ENCODE measurements at regions not wholly inside any gene's neighbourhood (a gene's known extent, or its start where the extent isn't known, plus 50 kb on each side); places are given as distances from the start of the nearest gene placed in this dataset.

DNA sequence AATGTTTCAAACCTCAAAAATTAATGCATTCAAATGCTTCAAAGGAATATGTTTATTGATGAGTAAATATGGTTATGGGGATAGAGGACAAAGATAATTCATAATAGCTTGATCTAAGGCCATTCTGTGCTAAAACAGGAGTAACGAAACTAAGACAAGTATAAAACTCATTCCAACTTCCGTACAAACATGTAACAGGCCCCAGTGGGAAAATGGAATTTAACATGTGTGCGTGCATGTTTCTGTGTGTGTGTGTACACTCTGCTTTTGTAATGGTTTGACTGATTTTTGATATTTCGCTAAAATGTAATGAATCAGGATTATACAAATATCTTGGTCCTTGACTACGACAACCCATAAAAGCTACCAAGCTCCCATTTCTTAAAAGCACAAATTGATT is 91.0 kb downstream of the KLF12 start:
- DNase-seq (ENCODE audit: low read depth), result no peak

- DNase-seq (ENCODE audit: low read depth), result peak; percentile 33
Measured at GRCh38 chr13:74040200-74040599, 94.0 kb downstream of the KLF12 start.

- DNase-seq (ENCODE audit: low read depth), result no peak
Measured at GRCh38 chr13:74039667-74040066, 94.5 kb downstream of the KLF12 start.

- DNase-seq (ENCODE audit: low read depth), result no peak
Measured at GRCh38 chr13:74039154-74039553, 95.0 kb downstream of the KLF12 start.

GRCh38 chr13:74037762-74038161 is 96.4 kb downstream of the KLF12 start:
- DNase-seq (ENCODE audit: low read depth), result no peak

GRCh38 chr13:74036373-74036772 is 97.8 kb downstream of the KLF12 start:
- no peak for DNase-seq (ENCODE audit: low read depth)

DNA sequence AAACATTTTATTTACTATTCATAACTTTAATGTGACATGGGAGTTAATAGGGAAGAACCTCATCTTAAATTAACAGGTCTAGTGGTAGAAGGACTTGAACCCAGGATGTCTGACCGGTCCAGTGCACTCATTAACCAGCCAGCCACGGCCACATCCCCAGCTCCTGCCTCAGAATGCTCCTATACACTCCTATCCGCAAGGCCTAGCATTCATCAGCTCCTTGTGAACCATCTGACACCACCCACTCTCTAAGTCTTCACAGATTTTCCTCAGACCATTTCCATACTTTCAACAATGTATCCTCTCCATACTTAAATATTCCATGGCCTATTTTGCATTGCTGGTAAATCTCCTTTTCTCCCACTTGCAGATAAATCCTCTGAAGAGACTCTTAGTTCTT is 98.3 kb downstream of the KLF12 start:
- no peak for DNase-seq (ENCODE audit: low read depth)

GRCh38 chr13:74032325-74032724 is 101.9 kb downstream of the KLF12 start:
- no peak for DNase-seq (ENCODE audit: low read depth)

- DNase-seq (ENCODE audit: low read depth), result no peak
Measured at GRCh38 chr13:74027161-74027779, 106.9 kb downstream of the KLF12 start.

DNA sequence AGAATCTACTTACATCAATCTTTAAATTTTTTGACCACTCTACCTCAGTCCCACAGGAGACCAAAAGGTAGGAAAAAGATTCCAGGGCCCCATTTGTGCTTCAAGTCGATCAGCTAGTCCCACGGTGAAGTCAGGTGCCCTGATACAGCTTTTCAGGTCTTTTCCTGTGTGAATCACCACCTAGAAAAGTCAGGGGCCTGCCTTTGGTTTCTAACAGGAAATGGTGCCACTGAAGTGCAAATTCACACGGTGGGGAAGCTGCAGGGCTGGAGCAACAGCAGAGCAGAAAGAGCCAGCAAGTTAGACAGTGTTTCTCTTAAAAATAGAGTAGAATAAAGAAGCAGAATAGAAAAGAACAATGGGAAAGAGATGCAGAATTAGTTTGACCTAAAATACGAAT is 107.5 kb downstream of the KLF12 start:
- no peak for DNase-seq (ENCODE audit: low read depth)

DNA sequence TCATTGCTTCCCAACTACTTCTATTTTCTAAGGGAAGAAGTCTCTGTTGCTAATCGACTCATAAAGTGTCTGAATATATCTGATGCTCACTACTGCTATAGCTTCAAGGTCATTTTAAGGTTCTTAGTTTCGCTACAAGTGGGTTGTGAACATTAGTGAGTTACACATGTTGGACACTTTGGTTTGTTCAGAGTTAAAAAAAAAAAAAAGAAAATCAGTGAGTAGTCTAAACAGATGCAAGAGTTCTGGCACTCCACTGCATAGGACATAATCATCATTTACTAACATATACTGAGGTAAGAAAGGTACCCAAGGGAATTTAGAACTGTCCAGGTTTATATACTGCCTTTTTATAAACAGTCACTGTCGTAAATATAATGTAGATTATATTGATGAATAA is 108.8 kb downstream of the KLF12 start:
- DNase-seq (ENCODE audit: low read depth), result no peak

DNA sequence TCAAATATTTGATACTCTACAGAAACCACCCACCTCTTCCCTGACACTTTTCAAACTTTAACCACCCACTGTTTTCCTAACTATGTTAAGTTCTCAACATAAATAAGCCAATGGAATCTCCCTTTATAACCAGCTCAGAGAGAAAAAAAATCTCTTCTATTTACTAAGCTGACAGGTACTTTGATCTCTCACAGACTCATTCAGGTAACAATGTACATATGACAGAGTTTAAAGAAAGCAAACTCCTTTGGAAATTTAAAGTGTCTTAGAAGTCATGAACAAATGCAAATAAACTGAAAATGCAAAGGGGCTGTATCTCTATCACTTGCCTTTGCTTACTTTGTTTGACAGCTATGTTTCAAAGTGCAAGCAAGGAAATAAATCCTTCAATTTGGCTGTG is 109.3 kb downstream of the KLF12 start:
- DNase-seq (ENCODE audit: low read depth), result no peak

GRCh38 chr13:74024314-74024713 is 109.9 kb downstream of the KLF12 start:
- no peak for DNase-seq (ENCODE audit: low read depth)

GRCh38 chr13:74023484-74023883 is 110.7 kb downstream of the KLF12 start:
- DNase-seq (ENCODE audit: low read depth), result no peak

GRCh38 chr13:74021505-74021904 is 112.7 kb downstream of the KLF12 start:
- DNase-seq (ENCODE audit: low read depth), result no peak

GRCh38 chr13:74018062-74018431 is 116.2 kb downstream of the KLF12 start:
- no peak for DNase-seq (ENCODE audit: low read depth)

DNA sequence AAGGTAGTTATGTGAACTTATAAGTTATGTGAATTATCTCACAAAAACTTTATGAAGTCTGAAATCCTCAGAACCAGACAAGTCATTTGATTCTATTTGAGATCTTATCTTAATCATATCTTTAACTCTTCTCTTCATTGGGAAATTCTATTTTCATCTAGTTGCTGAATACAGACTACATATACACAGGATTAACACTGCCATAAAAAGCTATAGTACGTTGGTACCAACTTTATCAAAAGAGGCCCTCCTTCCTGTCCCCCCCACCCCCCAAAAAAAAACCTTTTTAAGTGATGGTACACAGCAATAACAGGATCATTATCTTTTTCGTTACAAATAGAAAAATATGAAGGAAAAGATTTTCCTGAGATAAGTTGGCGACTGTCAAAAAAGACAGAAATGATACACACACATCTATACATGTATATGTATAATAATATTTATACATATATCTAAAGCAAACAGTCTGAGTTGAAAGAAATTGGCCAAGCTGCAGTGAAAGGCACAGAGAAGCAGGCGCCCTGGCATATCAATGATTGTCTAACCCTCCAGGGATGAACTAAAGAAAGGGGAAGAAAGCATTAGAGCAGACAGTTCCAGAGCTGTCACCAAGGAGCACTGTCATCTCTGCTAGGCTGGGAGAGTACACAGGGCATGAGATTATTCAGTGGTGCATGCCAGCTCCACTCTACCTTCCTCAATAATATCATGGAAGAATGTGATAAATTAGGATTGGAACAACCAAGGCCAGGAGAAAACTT is 116.7 kb downstream of the KLF12 start:
- no peak for DNase-seq (ENCODE audit: low read depth)

DNA sequence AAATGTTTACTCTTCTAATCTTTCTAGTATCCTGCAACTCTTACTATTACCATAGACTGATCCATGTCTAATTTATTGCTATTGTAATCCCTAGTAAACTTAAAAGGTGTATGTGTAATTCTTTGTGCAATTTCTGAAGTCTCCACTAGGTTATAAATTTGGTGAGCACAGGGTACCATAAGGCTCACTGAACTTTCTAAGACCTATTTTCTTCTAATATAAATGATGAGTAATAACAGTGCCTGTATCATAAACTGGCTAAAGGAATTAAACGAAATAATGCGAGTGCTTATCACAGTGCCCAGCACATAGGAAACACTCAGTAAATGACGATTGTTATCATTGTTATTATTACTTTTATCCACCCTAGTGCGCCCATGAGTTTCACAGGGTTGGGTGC is 119.1 kb downstream of the KLF12 start:
- DNase-seq (ENCODE audit: low read depth), result peak; percentile 3

- no peak for DNase-seq (ENCODE audit: low read depth)
Measured at GRCh38 chr13:74009100-74009668, 125.0 kb downstream of the KLF12 start.

GRCh38 chr13:74006666-74007065 is 127.5 kb downstream of the KLF12 start:
- DNase-seq (ENCODE audit: low read depth), result no peak

- no peak for DNase-seq (ENCODE audit: low read depth)
Measured at GRCh38 chr13:74005320-74006157, 128.7 kb downstream of the KLF12 start.

- no peak for DNase-seq (ENCODE audit: low read depth)
Measured at GRCh38 chr13:74004109-74004508, 130.1 kb downstream of the KLF12 start.

DNA sequence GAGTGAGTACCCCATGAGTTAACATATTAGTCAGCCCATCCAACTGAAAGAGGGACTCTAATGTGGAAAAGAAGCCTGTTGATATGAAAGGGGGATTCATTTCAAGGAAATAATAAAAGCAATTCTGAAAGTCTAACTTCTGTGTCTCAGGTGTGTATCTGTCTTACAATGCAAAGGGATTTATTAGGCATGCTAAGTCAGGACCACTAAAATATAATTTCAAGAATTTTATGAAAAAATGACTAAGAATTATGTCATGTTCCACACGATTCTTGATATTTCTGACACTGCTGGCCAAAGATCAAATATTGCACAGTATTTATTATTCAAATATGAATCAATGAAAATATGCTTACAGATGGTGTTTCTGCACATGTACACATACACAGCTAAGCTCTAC is 130.8 kb downstream of the KLF12 start:
- DNase-seq (ENCODE audit: low read depth), result no peak

Data from CMK (cell line).